GM12878 (cell line): ENCODE measurements at regions not wholly inside any gene's neighbourhood (a gene's known extent, or its start where the extent isn't known, plus 50 kb on each side); places are given as distances from the start of the nearest gene placed in this dataset.

ENCODE experiments used
- CEBPB ChIP-seq, 2 experiments: fragments of 150-350 bp in 1 of 2; IDR thresholded peaks; 2 replicates each; pipeline ENCODE4 v1.6.1; 2012 to 2014; ENCODE audit warnings: low read depth in 2 of 2, low read length in 2 of 2, borderline replicate concordance in 1 of 2, inconsistent platforms in 1 of 2
- CTCF ChIP-seq, 3 experiments: IDR thresholded peaks in 2 of 3; conservative IDR thresholded peaks in 1 of 3; 2 replicates each; pipeline ENCODE4 v1.5.1; 2011; ENCODE audit warnings: low read depth in 3 of 3, low read length in 3 of 3, mild to moderate bottlenecking in 3 of 3, control low read depth in 2 of 3, moderate library complexity in 2 of 3, inconsistent platforms in 1 of 3, mixed read lengths in 1 of 3; ENCODE audit not compliant: control insufficient read depth in 2 of 3, insufficient read depth in 1 of 3; ENCODE audit errors: extremely low read depth in 1 of 3
- EED ChIP-seq: sonication (generic); IDR thresholded peaks from 2 replicates; pipeline ENCODE4 v1.6.1; 2016; ENCODE audit warnings: antibody characterized with exemption, low read depth
- EP300 ChIP-seq, 2 experiments: fragments of 150-350 bp in 1 of 2; IDR thresholded peaks; 2 replicates each; pipeline ENCODE4 v1.6.1; 2011 to 2012; ENCODE audit warnings: low read depth in 2 of 2, low read length in 2 of 2, borderline replicate concordance in 1 of 2, improper control_type of control experiment in 1 of 2, inconsistent platforms in 1 of 2; ENCODE audit not compliant: control insufficient read depth in 1 of 2
- EZH2 ChIP-seq: IDR thresholded peaks from 2 replicates; pipeline ENCODE4 v1.6.1; 2012; ENCODE audit warnings: low read depth, mild to moderate bottlenecking, control low read depth, inconsistent platforms, low read length, borderline replicate concordance; ENCODE audit not compliant: control insufficient read depth
- FOXK2 ChIP-seq: fragments of 450-650 bp; IDR thresholded peaks from 2 replicates; pipeline ENCODE4 v1.6.1; 2017; ENCODE audit warnings: mild to moderate bottlenecking, moderate library complexity
- FOXM1 ChIP-seq: IDR thresholded peaks from 2 replicates; pipeline ENCODE4 v1.6.1; 2012; ENCODE audit warnings: low read depth, mild to moderate bottlenecking, inconsistent platforms, low read length, moderate library complexity
- HDAC2 ChIP-seq: fragments of 200-600 bp; sonication (generic); IDR thresholded peaks from 2 replicates; pipeline ENCODE4 v1.6.1; 2017
- MAX ChIP-seq: IDR thresholded peaks from 2 replicates; pipeline ENCODE4 v1.6.1; 2012; ENCODE audit warnings: low read depth, low read length, improper control_type of control experiment
- RFX5 ChIP-seq: IDR thresholded peaks from 2 replicates; pipeline ENCODE4 v1.6.1; 2011; ENCODE audit warnings: low read depth, low read length, improper control_type of control experiment
- SMC3 ChIP-seq: IDR thresholded peaks from 2 replicates; pipeline ENCODE4 v1.6.1; 2011; ENCODE audit warnings: low read length, improper control_type of control experiment, borderline replicate concordance
- YY1 ChIP-seq: IDR thresholded peaks from 2 replicates; pipeline ENCODE4 v1.6.1; 2011; ENCODE audit warnings: low read depth, mild to moderate bottlenecking, low read length

GRCh38 chr1:108314815-108315214, 70.9 kb upstream of the NBPF4 start:
- TF ChIP-seq CEBPB (IDR thresholded peaks at IDR 0.05; ENCODE audit: borderline replicate concordance in 1 of 2, low read depth in 2 of 2, low read length in 2 of 2), result no peak
- TF ChIP-seq MAX, result no peak
- TF ChIP-seq CTCF (IDR thresholded peaks at IDR 0.05 in 2 of 3, conservative IDR thresholded peaks at IDR 0.05 in 1 of 3; ENCODE audit: control insufficient read depth in 2 of 3, extremely low read depth in 1 of 3, insufficient read depth in 1 of 3, low read depth in 3 of 3, low read length in 3 of 3), result no peak
- no peak for TF ChIP-seq EED
- TF ChIP-seq HDAC2, result no peak
- TF ChIP-seq RFX5, result no peak
- no peak for TF ChIP-seq EZH2
- TF ChIP-seq FOXK2, result no peak
- no peak for TF ChIP-seq FOXM1
- no peak for TF ChIP-seq EP300 (IDR thresholded peaks at IDR 0.05; ENCODE audit: borderline replicate concordance in 1 of 2, control insufficient read depth in 1 of 2, low read depth in 2 of 2, low read length in 2 of 2)
- no peak for TF ChIP-seq YY1
- no peak for TF ChIP-seq SMC3
